OCI-LY7 (cell line): ENCODE measurements at regions not wholly inside any gene's neighbourhood (a gene's known extent, or its start where the extent isn't known, plus 50 kb on each side); places are given as distances from the start of the nearest gene placed in this dataset.

Experiments used
- BruUV-seq: library from RNA; stranded (reverse); fragments of 400-500 nt; replicated peaks from 2 replicates; lab custom pipeline; 2021; lab: Mats Ljungman, UMichigan
- CTCF ChIA-PET: fragments of 300-600 bp; sonication (Branson Sonifier 250); formaldehyde crosslinking; loops from one replicate; lab custom pipeline; 2022; ENCODE audit warnings: antibody characterized with exemption; ENCODE audit not compliant: unreplicated experiment; lab: Charles Lee
- POLR2A ChIA-PET: fragments of 300-600 bp; sonication (Branson Sonifier 250); formaldehyde crosslinking; loops from one replicate; lab custom pipeline; 2022; ENCODE audit warnings: antibody characterized with exemption; lab: Charles Lee
- DNase-seq: peaks from one replicate; pipeline ENCODE4 v3.0.0-alpha.2; 2015; ENCODE audit warnings: low spot score
- H2AFZ ChIP-seq: fragments of 200-600 bp; sonication (generic), shearing (Covaris generic); 2 replicates; pipeline ENCODE4 v1.6.1; 2014; ENCODE audit warnings: mild to moderate bottlenecking, antibody characterized with exemption, low read length, moderate library complexity
- H3K27ac ChIP-seq: fragments of 200-600 bp; sonication (generic); 2 replicates; pipeline ENCODE4 v1.5.1; 2014; ENCODE audit warnings: mixed run types, low read depth, mild to moderate bottlenecking, moderate library complexity, low read length, inconsistent platforms; ENCODE audit not compliant: poor library complexity, severe bottlenecking
- H3K36me3 ChIP-seq: fragments of 200-600 bp; sonication (generic); 2 replicates; pipeline ENCODE4 v1.6.1; 2014; ENCODE audit warnings: mild to moderate bottlenecking, antibody characterized with exemption, low read length, moderate library complexity, mixed read lengths; ENCODE audit not compliant: insufficient read depth
- H3K4me1 ChIP-seq: fragments of 200-600 bp; sonication (generic); 2 replicates; pipeline ENCODE4 v1.5.1; 2014; ENCODE audit warnings: mild to moderate bottlenecking, low read length; ENCODE audit not compliant: insufficient read depth, poor library complexity, severe bottlenecking
- H3K4me2 ChIP-seq: fragments of 200-600 bp; sonication (generic); 2 replicates; pipeline ENCODE4 v1.6.1; 2014; ENCODE audit warnings: mild to moderate bottlenecking, low read length
- H3K4me3 ChIP-seq: fragments of 200-600 bp; sonication (generic); 2 replicates; pipeline ENCODE4 v1.5.1; 2014; ENCODE audit warnings: mild to moderate bottlenecking, low read depth, low read length; ENCODE audit not compliant: poor library complexity, severe bottlenecking
- H3K79me2 ChIP-seq: fragments of 200-600 bp; sonication (generic); 2 replicates; pipeline ENCODE4 v1.6.1; 2016; ENCODE audit warnings: low read depth, mild to moderate bottlenecking, low read length, moderate library complexity, mixed read lengths; ENCODE audit not compliant: insufficient read depth
- H3K9me2 ChIP-seq: fragments of 200-600 bp; sonication (generic); 2 replicates; pipeline ENCODE4 v1.6.1; 2016; ENCODE audit warnings: mild to moderate bottlenecking, low read length, mixed read lengths; ENCODE audit not compliant: insufficient read depth
- H3K9me3 ChIP-seq: fragments of 200-600 bp; sonication (generic); 2 replicates; pipeline ENCODE4 v1.6.1; 2014; ENCODE audit warnings: mild to moderate bottlenecking, mixed run types, low read length, mixed read lengths
- H4K20me1 ChIP-seq: fragments of 200-600 bp; sonication (generic); 2 replicates; pipeline ENCODE4 v1.6.1; 2014; ENCODE audit warnings: mild to moderate bottlenecking, antibody characterized with exemption, low read length, moderate library complexity, mixed read lengths; ENCODE audit not compliant: insufficient read depth
- CTCF ChIP-seq: fragments of 200-600 bp; sonication (generic); conservative IDR thresholded peaks from 2 replicates; pipeline ENCODE4 v1.5.1; 2014; ENCODE audit warnings: mild to moderate bottlenecking, antibody characterized with exemption, low read length, moderate library complexity, mixed read lengths
- EZH2phosphoT487 ChIP-seq: fragments of 200-600 bp; sonication (generic); IDR thresholded peaks from 2 replicates; pipeline ENCODE4 v1.6.1; 2018; ENCODE audit warnings: low read depth, borderline replicate concordance, mild to moderate bottlenecking, mixed run types, antibody characterized with exemption, low read length, moderate library complexity, mixed read lengths
- intact Hi-C: fragments of 100-400 bp; cut with micrococcal nuclease; formaldehyde crosslinking; loops from one replicate; pipeline ENCODE4 v1.10.0; 2022; ENCODE audit not compliant: unreplicated experiment

GRCh38 chr6:11380969-11381744 lies 148.7 kb upstream of the NEDD9 start:
- peaks cover 9% of the 10 kb centered on the region; the same call in 1 of the 2 replicates for H3K79me2 ChIP-seq
- BruUV-seq = TSS peak; percentile 56
- DNase-seq = no peak
- H3K4me1 ChIP-seq = peaks cover 35% of the 10 kb centered on the region
- no peaks in the 10 kb centered on the region for H3K9me3 ChIP-seq
- H3K4me2 ChIP-seq = peak overlapping the region; percentile 78
- peak overlapping the region; percentile 74 for H2AFZ ChIP-seq
- H3K27ac ChIP-seq = peak overlapping the region; percentile 76
- intact Hi-C loops = loop anchor here (5.0 to 10.0 kb wide), 2 partner anchors 49 to 846 kb away; no protein-coding TSS in a partner anchor
- TF ChIP-seq EZH2phosphoT487 = no peak
- no peak for TF ChIP-seq CTCF
- H3K9me2 ChIP-seq = no peaks in the 10 kb centered on the region
- POLR2A ChIA-PET = interaction anchor here (0.6 to 5.0 kb wide), 25 partner anchors 9 to 286 kb away, joined by 3 to 28 read pairs (median 3); partner anchors contain the start of gene NEDD9
- H4K20me1 ChIP-seq = no peaks in the 10 kb centered on the region
- CTCF ChIA-PET = interaction anchor here (1.4 kb wide), 1 partner anchor 114 kb away, joined by 4 read pairs; no protein-coding TSS in a partner anchor
- H3K4me3 ChIP-seq = peak overlapping the region; percentile 72
- no peaks in the 10 kb centered on the region; the same call in 1 of the 2 replicates for H3K36me3 ChIP-seq

GRCh38 chr6:11380549-11380948 lies 148.1 kb upstream of the NEDD9 start:
- no peaks in the 10 kb centered on the region for H3K9me2 ChIP-seq
- DNase-seq = no peak
- H3K4me1 ChIP-seq = peaks cover 29% of the 10 kb centered on the region
- H2AFZ ChIP-seq = no peak overlapping the region
- intact Hi-C loops = loop anchor here (5.0 to 10.0 kb wide), 2 partner anchors 48 to 846 kb away; no protein-coding TSS in a partner anchor
- H3K4me2 ChIP-seq = peak overlapping the region; percentile 78
- H3K79me2 ChIP-seq = peaks cover 9% of the 10 kb centered on the region; the same call in 1 of the 2 replicates
- ChIA-PET CTCF (interaction anchor here (1.0 to 1.4 kb wide), 2 partner anchors 15 to 115 kb away, joined by 3 to 4 read pairs; no protein-coding TSS in a partner anchor), POLR2A (interaction anchor here (0.6 to 2.7 kb wide), 16 partner anchors 9 to 206 kb away, joined by 3 to 11 read pairs (median 4); no protein-coding TSS in a partner anchor)
- peak overlapping the region; percentile 72 for H3K4me3 ChIP-seq
- no peaks in the 10 kb centered on the region for H3K9me3 ChIP-seq
- BruUV-seq = no TSS peak
- H3K27ac ChIP-seq = no peak overlapping the region
- H3K36me3 ChIP-seq = no peaks in the 10 kb centered on the region; the same call in 1 of the 2 replicates
- no peaks in the 10 kb centered on the region for H4K20me1 ChIP-seq
- TF ChIP-seq EZH2phosphoT487 = no peak
- TF ChIP-seq CTCF = no peak
